Caco-2 (cell line): ENCODE measurements at regions not wholly inside any gene's neighbourhood (a gene's known extent, or its start where the extent isn't known, plus 50 kb on each side); places are given as distances from the start of the nearest gene placed in this dataset.

Experiments
- BruUV-seq: library from RNA; stranded (reverse); fragments of 400-500 nt; replicated peaks from 2 replicates; lab custom pipeline; 2021; lab: Mats Ljungman, UMichigan
- CTCF ChIA-PET: fragments of 300-600 bp; sonication (Branson Sonifier 250); formaldehyde crosslinking; loops from one replicate; lab custom pipeline; 2022; ENCODE audit warnings: antibody characterized with exemption; lab: Charles Lee
- POLR2A ChIA-PET: fragments of 300-600 bp; sonication (Branson Sonifier 250); formaldehyde crosslinking; loops from one replicate; lab custom pipeline; 2022; ENCODE audit warnings: antibody characterized with exemption; lab: Charles Lee
- DNase-seq, 2 experiments: peaks; one replicate each; pipeline versions ENCODE4 v3.0.0 to v3.0.0-alpha.2; 2020 to 2022
- H3K27me3 ChIP-seq: replicated peaks from 2 replicates; pipeline ENCODE4 v1.6.0; 2011; ENCODE audit warnings: low read length; ENCODE audit not compliant: control insufficient read depth, insufficient read depth
- H3K36me3 ChIP-seq: 2 replicates; pipeline ENCODE4 v1.5.1; 2011; ENCODE audit warnings: low read length; ENCODE audit not compliant: control insufficient read depth, insufficient read depth
- H3K4me1 ChIP-seq: fragments of 250-450 bp; sonication (Bioruptor Pico); 2 replicates; pipeline ENCODE4 v1.5.1; 2020; ENCODE audit warnings: mild to moderate bottlenecking
- H3K4me3 ChIP-seq: 2 replicates; pipeline ENCODE4 v1.5.1; 2011; ENCODE audit warnings: low read depth, mild to moderate bottlenecking, control low read depth, low read length
- H3K9me3 ChIP-seq: fragments of 250-450 bp; sonication (Bioruptor Pico); 2 replicates; pipeline ENCODE4 v1.5.1; 2020; ENCODE audit warnings: mild to moderate bottlenecking, moderate library complexity
- H3K27ac Mint-ChIP-seq: one replicate; pipeline ENCODE4 v1.8.0; 2022; ENCODE audit warnings: mixed read lengths; ENCODE audit not compliant: unreplicated experiment
- H3K27me3 Mint-ChIP-seq: one replicate; pipeline ENCODE4 v1.8.0; 2022; ENCODE audit warnings: mixed read lengths; ENCODE audit not compliant: insufficient read depth, unreplicated experiment
- H3K36me3 Mint-ChIP-seq: one replicate; pipeline ENCODE4 v1.8.0; 2022; ENCODE audit warnings: mild to moderate bottlenecking, mixed read lengths; ENCODE audit not compliant: insufficient read depth, unreplicated experiment
- H3K4me1 Mint-ChIP-seq: one replicate; pipeline ENCODE4 v1.8.0; 2022; ENCODE audit warnings: low read depth, mixed read lengths; ENCODE audit not compliant: unreplicated experiment
- H3K4me3 Mint-ChIP-seq: one replicate; pipeline ENCODE4 v1.8.0; 2022; ENCODE audit warnings: mild to moderate bottlenecking, moderate library complexity, mixed read lengths; ENCODE audit not compliant: unreplicated experiment
- H3K9me3 Mint-ChIP-seq: one replicate; pipeline ENCODE4 v1.8.0; 2022; ENCODE audit warnings: mixed read lengths; ENCODE audit not compliant: unreplicated experiment
- intact Hi-C: fragments of 100-400 bp; cut with micrococcal nuclease; formaldehyde crosslinking; loops from one replicate; pipeline ENCODE4 v1.10.0; 2022; ENCODE audit not compliant: unreplicated experiment
- TF ChIP-seq, protein P1 (sequence below), 2 experiments: fragments of 200-600 bp in 1 of 2; IDR thresholded peaks; 1 replicate in 1 of 2; 2 replicates in 1 of 2; pipeline versions ENCODE4 v1.5.1 to v1.8.0; 2011 to 2022; ENCODE audit warnings: antibody characterized with exemption in 1 of 2, control low read depth in 1 of 2, inconsistent platforms in 1 of 2, low read depth in 1 of 2, low read length in 1 of 2, mild to moderate bottlenecking in 1 of 2, moderate library complexity in 1 of 2; ENCODE audit not compliant: insufficient read depth in 1 of 2, severe bottlenecking in 1 of 2, unreplicated experiment in 1 of 2

DNA sequence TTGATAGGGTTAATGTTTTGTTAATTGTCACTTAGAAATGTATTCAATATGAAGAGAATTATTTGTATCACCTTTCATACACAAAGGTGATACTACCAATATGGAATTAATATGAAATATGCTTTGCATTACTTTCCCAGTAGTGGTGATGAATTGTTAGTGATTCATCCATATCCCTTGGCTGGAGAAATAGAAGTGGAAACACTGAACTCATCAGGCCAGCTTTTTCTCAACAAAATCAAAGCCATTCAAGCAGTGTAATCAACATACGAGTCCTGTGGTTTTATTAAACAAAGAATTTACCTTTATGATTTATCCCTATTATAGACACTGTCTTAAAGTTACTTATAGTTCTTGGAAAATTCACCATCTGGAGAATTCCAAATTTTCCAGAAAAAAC is 264.0 kb upstream of the MEF2C start:
- Histone ChIP-seq H3K4me3 (no peak overlapping the region), H3K9me3 (no peaks in the 10 kb centered on the region), H3K4me1 (no peaks in the 10 kb centered on the region), H3K36me3 (no peaks in the 10 kb centered on the region), H3K27me3 (no peaks in the 10 kb centered on the region)
- H3K4me1 Mint-ChIP-seq: no peaks in the 10 kb centered on the region
- H3K9me3 Mint-ChIP-seq: no peaks in the 10 kb centered on the region
- no peak overlapping the region for H3K4me3 Mint-ChIP-seq
- no peak for DNase-seq
- H3K27ac Mint-ChIP-seq: no peak overlapping the region
- BruUV-seq: no TSS peak
- POLR2A ChIA-PET: no interaction called here
- H3K27me3 Mint-ChIP-seq: no peaks in the 10 kb centered on the region
- CTCF ChIA-PET: no interaction called here
- intact Hi-C loops: no loop called here
- TF ChIP-seq, protein P1, sequence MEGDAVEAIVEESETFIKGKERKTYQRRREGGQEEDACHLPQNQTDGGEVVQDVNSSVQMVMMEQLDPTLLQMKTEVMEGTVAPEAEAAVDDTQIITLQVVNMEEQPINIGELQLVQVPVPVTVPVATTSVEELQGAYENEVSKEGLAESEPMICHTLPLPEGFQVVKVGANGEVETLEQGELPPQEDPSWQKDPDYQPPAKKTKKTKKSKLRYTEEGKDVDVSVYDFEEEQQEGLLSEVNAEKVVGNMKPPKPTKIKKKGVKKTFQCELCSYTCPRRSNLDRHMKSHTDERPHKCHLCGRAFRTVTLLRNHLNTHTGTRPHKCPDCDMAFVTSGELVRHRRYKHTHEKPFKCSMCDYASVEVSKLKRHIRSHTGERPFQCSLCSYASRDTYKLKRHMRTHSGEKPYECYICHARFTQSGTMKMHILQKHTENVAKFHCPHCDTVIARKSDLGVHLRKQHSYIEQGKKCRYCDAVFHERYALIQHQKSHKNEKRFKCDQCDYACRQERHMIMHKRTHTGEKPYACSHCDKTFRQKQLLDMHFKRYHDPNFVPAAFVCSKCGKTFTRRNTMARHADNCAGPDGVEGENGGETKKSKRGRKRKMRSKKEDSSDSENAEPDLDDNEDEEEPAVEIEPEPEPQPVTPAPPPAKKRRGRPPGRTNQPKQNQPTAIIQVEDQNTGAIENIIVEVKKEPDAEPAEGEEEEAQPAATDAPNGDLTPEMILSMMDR (IDR thresholded peaks at IDR 0.05; ENCODE audit: insufficient read depth in 1 of 2, low read depth in 1 of 2, low read length in 1 of 2, severe bottlenecking in 1 of 2, unreplicated experiment in 1 of 2): no peak
- H3K36me3 Mint-ChIP-seq: no peaks in the 10 kb centered on the region

DNA sequence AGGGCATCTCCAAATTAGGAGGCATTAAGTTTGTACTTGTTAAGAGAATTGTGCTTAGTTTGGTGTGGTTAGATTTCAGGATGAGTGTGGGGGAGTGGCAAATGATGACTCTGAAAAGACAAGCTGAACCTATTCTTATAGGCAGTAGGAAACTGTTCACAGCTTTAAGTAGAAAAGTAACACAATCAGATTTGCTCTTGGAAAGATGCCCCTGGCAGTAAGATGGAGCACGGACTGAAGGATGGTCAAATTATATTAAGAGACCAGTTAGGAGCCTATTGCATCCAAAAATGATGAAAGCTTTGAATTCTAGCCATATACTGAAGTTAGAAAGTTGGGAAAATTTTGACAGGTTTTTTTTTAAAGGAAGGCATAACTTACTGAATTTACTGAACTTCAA is 254.2 kb upstream of the MEF2C start:
- CTCF ChIA-PET: no interaction called here
- Mint-ChIP-seq H3K27ac (no peak overlapping the region), H3K36me3 (no peaks in the 10 kb centered on the region), H3K4me3 (no peak overlapping the region), H3K4me1 (no peaks in the 10 kb centered on the region), H3K9me3 (no peaks in the 10 kb centered on the region), H3K27me3 (peaks cover 13% of the 10 kb centered on the region)
- Histone ChIP-seq H3K4me1 (no peaks in the 10 kb centered on the region), H3K27me3 (no peaks in the 10 kb centered on the region), H3K4me3 (no peak overlapping the region), H3K36me3 (no peaks in the 10 kb centered on the region), H3K9me3 (no peaks in the 10 kb centered on the region)
- no TSS peak for BruUV-seq
- intact Hi-C loops: no loop called here
- DNase-seq: no peak
- POLR2A ChIA-PET: no interaction called here
- TF ChIP-seq, protein P1 (IDR thresholded peaks at IDR 0.05; ENCODE audit: insufficient read depth in 1 of 2, low read depth in 1 of 2, low read length in 1 of 2, severe bottlenecking in 1 of 2, unreplicated experiment in 1 of 2): no peak

DNA sequence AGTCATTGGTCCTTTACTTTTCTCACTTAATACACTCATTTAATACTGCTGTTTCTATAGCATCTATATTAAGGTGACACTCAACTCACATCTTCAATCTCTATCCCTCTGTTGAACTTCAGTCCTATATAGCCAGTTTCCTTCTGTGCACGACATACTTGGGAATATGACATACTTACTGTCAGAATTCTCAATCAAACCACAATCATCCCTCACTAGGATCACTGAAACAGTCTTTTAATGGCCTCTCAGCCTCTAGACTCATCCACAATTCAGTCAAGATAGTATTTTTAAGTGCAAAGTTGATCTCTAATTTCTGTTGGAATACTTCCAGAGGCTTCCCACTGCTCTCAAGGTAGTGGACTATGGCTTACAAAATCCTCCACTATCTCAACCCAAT is 251.0 kb upstream of the MEF2C start:
- ChIA-PET POLR2A (no interaction called here), CTCF (no interaction called here)
- Mint-ChIP-seq H3K27ac (no peak overlapping the region), H3K36me3 (no peaks in the 10 kb centered on the region), H3K4me1 (no peaks in the 10 kb centered on the region), H3K27me3 (peaks cover 3% of the 10 kb centered on the region), H3K4me3 (no peak overlapping the region), H3K9me3 (no peaks in the 10 kb centered on the region)
- Histone ChIP-seq H3K4me3 (no peak overlapping the region), H3K27me3 (no peaks in the 10 kb centered on the region), H3K4me1 (peaks cover 2% of the 10 kb centered on the region; the same call in 1 of the 2 replicates), H3K36me3 (no peaks in the 10 kb centered on the region), H3K9me3 (no peaks in the 10 kb centered on the region)
- TF ChIP-seq, protein P1 (IDR thresholded peaks at IDR 0.05; ENCODE audit: insufficient read depth in 1 of 2, low read depth in 1 of 2, low read length in 1 of 2, severe bottlenecking in 1 of 2, unreplicated experiment in 1 of 2): no peak
- BruUV-seq: no TSS peak
- intact Hi-C loops: no loop called here
- no peak for DNase-seq
